GM12892 (cell line): ENCODE measurements at regions not wholly inside any gene's neighbourhood (a gene's known extent, or its start where the extent isn't known, plus 50 kb on each side); places are given as distances from the start of the nearest gene placed in this dataset.

Experiments used
- POLR2A ChIP-seq: IDR thresholded peaks from 2 replicates; pipeline ENCODE4 v1.6.1; 2011; ENCODE audit warnings: low read depth, low read length, control low read depth
- POLR2AphosphoS5 ChIP-seq: IDR thresholded peaks from 2 replicates; pipeline ENCODE4 v1.6.1; 2011; ENCODE audit warnings: low read depth, low read length, control low read depth

GRCh38 chr12:107229827-107230226 lies 136.5 kb upstream of the CRY1 start:
- TF ChIP-seq POLR2AphosphoS5 (no peak), POLR2A (no peak)
